Muscle of leg (tissue), 3 donors: ENCODE measurements at regions not wholly inside any gene's neighbourhood (a gene's known extent, or its start where the extent isn't known, plus 50 kb on each side); places are given as distances from the start of the nearest gene placed in this dataset.

Experiments used
- DNase-seq: peaks from one replicate; pipeline ENCODE4 v3.0.0; 2013
- H3K27ac ChIP-seq: one replicate; pipeline ENCODE4 v1.5.1; 2013; ENCODE audit warnings: mild to moderate bottlenecking, low read length, control low read depth
- H3K27me3 ChIP-seq: one replicate; pipeline ENCODE4 v1.6.1; 2013; ENCODE audit warnings: low read length; ENCODE audit not compliant: control insufficient read depth, insufficient read depth
- H3K36me3 ChIP-seq: one replicate; pipeline ENCODE4 v1.6.1; 2013; ENCODE audit warnings: low read length; ENCODE audit not compliant: control insufficient read depth, insufficient read depth
- H3K4me1 ChIP-seq: one replicate; pipeline ENCODE4 v1.6.1; 2013; ENCODE audit warnings: low read length; ENCODE audit not compliant: control insufficient read depth, insufficient read depth
- H3K4me3 ChIP-seq: one replicate; pipeline ENCODE4 v1.5.1; 2013; ENCODE audit warnings: low read length, control low read depth
- H3K9me3 ChIP-seq: replicated peaks from 2 replicates; pipeline ENCODE4 v1.6.1; 2013; ENCODE audit warnings: low read depth, low read length; ENCODE audit not compliant: control insufficient read depth
- WGBS: methylation state at CpG from one replicate; pipeline ENCODE4 v1.1.5; 2013; ENCODE audit warnings: missing lambda C conversion rate; ENCODE audit not compliant: insufficient coverage; 5-methylcytosine and 5-hydroxymethylcytosine counted together

DNA sequence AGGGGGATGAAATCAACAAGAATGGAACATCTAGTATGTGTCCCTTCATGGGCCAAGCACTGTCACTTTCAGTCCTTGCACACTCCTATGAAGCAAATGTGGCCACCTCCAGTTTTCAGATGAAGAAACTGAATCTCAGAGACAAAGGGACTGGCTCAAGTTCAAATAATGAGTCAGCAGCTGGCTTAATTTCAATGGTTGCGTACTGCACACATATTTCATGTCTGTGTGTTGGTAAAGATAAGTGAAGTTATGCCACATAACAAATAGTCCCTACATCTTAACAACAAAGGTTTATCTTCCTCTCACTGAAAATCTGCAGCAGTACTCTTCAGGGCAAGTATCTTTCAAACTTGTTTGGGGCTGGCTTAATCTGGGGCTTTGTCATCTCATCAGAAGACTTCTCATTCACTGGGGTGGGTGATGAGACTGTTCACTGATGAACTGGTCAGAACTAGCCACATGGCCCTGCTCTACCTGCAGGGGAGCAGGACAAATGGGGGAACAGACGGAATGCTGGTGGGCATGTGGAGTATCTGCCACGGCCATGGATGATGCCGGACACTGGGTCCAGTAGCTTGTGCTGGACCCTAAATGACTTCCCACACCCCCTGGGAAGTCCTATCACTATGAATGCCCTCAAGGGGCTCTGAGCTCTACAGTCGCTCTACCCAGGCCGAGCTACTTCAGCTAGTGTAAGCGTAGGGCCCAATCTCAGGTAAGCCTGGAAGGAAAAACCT, 263.2 kb downstream of the CYP26B1 start:
- Histone ChIP-seq H3K36me3 (no peaks in the 10 kb centered on the region), H3K4me1 (peaks cover 41% of the 10 kb centered on the region), H3K9me3 (peaks cover 2% of the 10 kb centered on the region), H3K4me3 (no peak overlapping the region), H3K27me3 (peaks cover 3% of the 10 kb centered on the region), H3K27ac (no peak overlapping the region)
- peak; percentile 39 for DNase-seq
- 100% methylated on average over 6 of the region's 7 CpGs for WGBS

DNA sequence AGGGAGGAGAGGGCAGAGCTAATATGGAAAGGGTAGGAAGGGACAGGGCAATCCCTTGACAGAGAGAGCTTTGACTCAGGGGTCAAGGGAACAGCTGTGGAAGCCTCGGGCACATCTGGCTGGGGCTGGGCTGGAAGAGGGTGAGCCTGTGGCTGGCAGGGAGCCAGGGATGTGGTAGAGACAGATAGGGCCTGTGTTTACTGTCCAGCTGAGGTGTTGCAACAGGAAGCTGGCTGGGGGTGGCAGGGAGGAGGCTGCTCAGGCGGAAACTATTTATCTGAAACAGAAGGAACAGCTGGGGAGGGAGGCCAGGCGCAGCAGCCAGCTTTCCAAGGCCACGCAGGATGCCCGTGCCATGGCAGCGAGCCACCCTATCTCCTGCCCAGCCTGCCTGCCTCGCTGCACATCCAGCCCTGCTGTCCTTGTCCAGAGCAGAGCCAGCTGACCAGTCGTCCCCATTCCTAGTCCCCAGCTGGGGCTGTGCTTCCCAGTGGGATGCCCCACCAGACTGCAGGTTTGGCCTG, 264.7 kb downstream of the CYP26B1 start:
- no peaks in the 10 kb centered on the region for H3K36me3 ChIP-seq
- H3K4me3 ChIP-seq = no peak overlapping the region
- WGBS = 42% methylated on average over 8 of the region's 8 CpGs
- DNase-seq = peak; percentile 84
- H3K9me3 ChIP-seq = peaks cover 2% of the 10 kb centered on the region
- peak overlapping the region; percentile 60 for H3K27ac ChIP-seq
- peaks cover 3% of the 10 kb centered on the region for H3K27me3 ChIP-seq
- peaks cover 41% of the 10 kb centered on the region for H3K4me1 ChIP-seq

DNA sequence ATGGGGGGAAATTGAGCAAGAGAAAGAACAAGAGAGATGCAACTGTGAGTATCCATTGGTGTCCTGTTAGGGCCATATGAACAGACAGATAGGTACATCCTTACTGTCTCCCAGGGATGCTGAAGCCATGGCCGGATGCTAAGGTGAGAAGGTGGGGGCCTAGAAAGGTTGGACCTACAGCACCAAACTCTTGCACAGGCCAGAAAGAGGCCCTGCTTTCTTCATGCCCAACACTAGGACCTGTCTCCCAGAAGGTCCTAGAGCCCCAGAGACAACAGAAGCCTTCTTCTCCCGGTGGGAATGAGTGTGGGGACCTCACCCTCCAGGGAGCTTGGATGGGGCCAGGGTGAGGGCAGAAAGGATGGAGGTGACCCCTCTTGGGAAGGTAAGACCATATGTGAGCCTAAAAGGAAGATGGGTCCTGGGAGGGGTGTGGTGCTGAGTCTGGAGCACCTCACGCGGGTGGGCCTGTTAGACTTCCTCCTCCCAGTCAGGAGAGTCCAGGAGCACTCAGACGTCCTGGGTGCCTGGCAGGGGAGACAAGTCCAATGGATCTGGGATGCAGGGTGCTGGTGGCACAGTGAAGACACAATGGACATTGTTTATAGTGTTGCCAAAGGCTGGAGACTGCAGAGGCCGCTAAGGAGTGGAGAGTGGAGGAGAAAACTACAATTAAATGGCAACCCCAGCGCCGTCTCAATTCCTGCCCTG, 265.3 kb downstream of the CYP26B1 start:
- peaks cover 2% of the 10 kb centered on the region for H3K9me3 ChIP-seq
- H3K27ac ChIP-seq = peak overlapping the region; percentile 60
- no peak for DNase-seq
- WGBS = 64% methylated on average over 5 of the region's 8 CpGs
- H3K4me1 ChIP-seq = peaks cover 41% of the 10 kb centered on the region
- H3K36me3 ChIP-seq = no peaks in the 10 kb centered on the region
- peaks cover 3% of the 10 kb centered on the region for H3K27me3 ChIP-seq
- no peak overlapping the region for H3K4me3 ChIP-seq

DNA sequence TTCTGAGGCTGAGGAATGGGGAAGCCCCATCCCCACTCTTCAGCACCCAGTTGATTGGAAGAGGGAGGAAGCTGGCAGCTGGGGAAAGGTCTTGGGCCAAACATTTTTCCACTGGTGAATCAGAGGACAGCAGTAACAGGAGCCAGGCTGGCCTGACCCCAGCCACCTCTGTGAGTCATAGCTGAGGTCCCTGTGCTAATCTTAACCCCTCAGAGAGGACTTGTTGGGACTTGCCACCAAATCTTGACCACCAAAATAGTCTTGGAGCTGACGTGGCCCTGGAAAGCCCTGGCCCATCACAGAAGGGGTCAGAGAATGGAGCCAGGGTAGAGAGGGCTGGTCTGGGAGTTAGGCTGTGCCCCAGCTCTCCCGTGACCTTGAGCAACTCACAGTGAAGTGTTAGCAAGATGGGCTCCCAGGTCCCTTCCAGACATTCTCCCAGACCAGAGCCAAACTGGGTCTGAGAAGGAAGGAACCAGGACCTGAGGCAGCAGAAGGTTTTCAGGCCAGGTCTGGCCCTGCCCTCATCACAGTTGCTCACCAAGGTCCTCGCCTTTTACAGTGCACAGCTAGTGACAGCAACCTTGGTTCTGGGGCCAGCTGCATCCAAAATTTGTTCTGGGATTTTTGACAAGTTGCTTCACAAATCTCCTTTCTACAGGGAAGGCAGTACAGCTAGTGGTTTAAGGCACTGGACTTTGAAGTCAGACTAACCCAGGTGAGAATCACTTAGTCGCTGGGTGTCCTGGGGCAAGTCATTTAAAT, 266.6 kb downstream of the CYP26B1 start:
- DNase-seq = peak; percentile 56
- Histone ChIP-seq H3K27ac (no peak overlapping the region), H3K9me3 (peaks cover 2% of the 10 kb centered on the region), H3K27me3 (peaks cover 3% of the 10 kb centered on the region), H3K4me1 (peaks cover 41% of the 10 kb centered on the region), H3K4me3 (no peak overlapping the region), H3K36me3 (no peaks in the 10 kb centered on the region)
- 86% methylated on average over 1 of the region's 4 CpGs for WGBS

DNA sequence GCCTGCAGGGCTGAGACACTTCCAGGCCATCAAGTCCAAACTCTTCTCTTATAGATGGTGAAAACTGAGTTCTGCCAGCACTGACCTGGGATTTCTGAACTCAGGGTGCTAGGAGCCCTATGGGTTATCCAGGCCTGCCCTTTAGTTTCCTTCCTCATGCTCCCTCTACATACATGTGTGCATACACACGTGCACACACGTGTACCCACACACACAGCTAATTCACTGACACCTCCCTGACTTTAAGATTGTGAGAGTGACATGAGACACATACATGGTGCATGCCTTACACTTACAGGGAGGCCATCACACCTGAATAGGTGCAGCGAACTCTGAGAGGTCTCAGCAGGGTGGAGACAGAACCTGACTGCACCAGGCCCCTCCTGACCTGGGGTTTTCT, 267.4 kb downstream of the CYP26B1 start:
- WGBS = no CpG with 5 or more reads among the region's 3 CpGs
- peaks cover 41% of the 10 kb centered on the region for H3K4me1 ChIP-seq
- DNase-seq = no peak

DNA sequence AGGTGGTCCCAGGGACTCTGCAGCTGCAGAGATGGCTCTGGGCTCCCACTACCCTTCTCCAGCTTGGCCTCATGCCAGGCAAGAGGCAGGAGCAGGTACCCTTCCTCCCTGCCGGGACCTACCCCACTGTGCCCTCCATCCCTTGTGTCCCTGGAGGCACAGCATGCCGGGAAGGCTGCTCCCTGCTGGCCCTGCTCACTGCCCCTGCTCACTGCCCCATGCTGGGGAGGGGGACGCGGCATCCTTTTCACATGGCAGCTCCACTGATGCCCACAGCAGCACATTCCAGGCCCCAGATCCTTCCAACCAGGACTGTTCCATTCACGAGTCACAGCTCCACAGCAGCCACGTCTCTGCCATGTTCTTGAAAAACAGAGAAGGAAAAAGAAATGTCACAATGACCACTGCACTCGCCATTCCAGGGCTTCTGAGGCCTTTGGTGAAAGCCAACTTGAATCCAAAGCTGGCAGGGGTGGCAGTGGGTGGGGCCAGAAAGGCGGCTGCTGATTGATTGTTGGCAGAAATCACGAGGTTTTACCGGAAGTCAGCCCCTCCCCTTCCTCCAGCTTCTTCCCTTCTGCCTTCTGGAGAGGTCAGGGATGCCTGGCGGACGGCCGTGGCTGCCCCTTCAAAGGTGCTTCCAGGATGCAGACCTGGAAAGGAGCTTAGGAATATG, 268.0 kb downstream of the CYP26B1 start:
- no peaks in the 10 kb centered on the region for H3K27me3 ChIP-seq
- DNase-seq = no peak
- no peak overlapping the region for H3K27ac ChIP-seq
- H3K9me3 ChIP-seq = no peaks in the 10 kb centered on the region
- H3K4me3 ChIP-seq = no peak overlapping the region
- H3K36me3 ChIP-seq = no peaks in the 10 kb centered on the region
- peaks cover 41% of the 10 kb centered on the region for H3K4me1 ChIP-seq
- 68% methylated on average over 8 of the region's 13 CpGs for WGBS

More for the DNA sequence above, 267.4 kb downstream of the CYP26B1 start:
- Histone ChIP-seq H3K9me3 (no peaks in the 10 kb centered on the region), H3K4me3 (no peak overlapping the region), H3K36me3 (no peaks in the 10 kb centered on the region), H3K27ac (no peak overlapping the region), H3K27me3 (peaks cover 1% of the 10 kb centered on the region)

DNA sequence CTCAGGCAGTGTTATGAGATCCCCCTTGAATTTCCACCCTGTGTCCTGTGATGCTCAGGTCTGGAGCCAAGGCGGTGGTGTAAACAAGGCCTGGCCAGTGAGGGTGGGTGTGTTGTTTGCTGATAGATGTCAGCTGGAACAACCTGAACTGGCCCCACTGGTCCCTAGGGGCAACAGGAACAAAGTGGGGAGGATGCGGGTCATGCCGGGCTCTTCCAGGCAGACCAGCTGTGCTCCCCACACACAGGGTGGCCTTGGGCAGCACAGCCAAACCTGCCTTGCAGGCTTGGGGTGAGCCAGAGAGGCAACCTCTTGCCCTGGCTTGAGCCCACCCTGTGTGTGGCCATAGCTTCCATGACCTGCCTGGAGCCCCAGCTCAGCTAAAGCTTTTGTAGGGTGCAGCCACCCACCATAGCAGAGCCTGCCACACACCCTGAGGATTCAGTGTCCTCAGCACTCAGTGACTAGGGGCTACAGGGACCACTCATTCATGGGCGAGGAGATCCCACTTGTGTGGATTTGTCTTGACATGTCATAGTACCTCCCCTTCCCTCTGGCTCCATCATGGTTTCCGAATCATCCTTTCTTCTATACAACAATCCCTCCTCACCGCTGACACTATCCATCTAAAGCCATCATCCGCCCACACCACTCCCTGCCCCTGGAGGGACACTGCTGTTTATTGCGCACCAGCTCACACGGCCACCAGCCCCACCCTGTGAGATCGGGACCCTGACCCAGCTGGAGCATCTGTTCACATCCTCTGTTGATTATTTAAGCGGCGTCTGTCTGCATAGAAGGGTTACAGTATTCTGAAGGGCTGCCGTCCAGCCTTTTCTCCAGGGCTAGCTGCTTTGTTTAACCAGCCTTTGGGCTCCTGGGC, 268.8 kb downstream of the CYP26B1 start:
- no peaks in the 10 kb centered on the region for H3K9me3 ChIP-seq
- H3K27me3 ChIP-seq = no peaks in the 10 kb centered on the region
- WGBS = 62% methylated on average over 10 of the region's 13 CpGs
- peaks cover 37% of the 10 kb centered on the region for H3K4me1 ChIP-seq
- H3K27ac ChIP-seq = no peak overlapping the region
- no peaks in the 10 kb centered on the region for H3K36me3 ChIP-seq
- no peak for DNase-seq
- no peak overlapping the region for H3K4me3 ChIP-seq

DNA sequence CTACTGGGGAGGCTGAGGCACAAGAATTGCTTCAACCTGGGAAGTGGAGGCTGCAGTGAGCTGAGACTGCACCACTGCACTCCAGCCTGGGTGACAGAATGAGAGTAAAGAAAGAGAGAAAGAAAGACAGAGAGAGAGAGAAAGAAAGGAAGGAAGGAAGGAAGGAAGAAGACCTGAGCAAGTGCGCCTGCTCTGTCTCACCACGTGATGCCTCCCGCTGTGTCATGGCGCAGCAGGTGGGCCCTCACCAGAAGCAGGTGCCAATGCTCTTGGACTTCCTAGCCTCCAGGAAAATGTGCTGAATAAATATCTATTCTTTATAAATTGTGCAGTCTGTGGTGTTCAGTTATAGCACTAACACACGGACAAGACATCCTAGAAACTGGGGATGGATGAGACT, 270.0 kb downstream of the CYP26B1 start:
- no peak overlapping the region for H3K4me3 ChIP-seq
- no peaks in the 10 kb centered on the region for H3K9me3 ChIP-seq
- no peak for DNase-seq
- 100% methylated on average over 2 of the region's 5 CpGs for WGBS
- H3K4me1 ChIP-seq = peaks cover 25% of the 10 kb centered on the region
- no peaks in the 10 kb centered on the region for H3K36me3 ChIP-seq
- H3K27me3 ChIP-seq = no peaks in the 10 kb centered on the region
- H3K27ac ChIP-seq = no peak overlapping the region
